ENCODE measurements at regions not wholly inside any gene's neighbourhood (a gene's known extent, or its start where the extent isn't known, plus 50 kb on each side); places are given as distances from the start of the nearest gene placed in this dataset.

DNA sequence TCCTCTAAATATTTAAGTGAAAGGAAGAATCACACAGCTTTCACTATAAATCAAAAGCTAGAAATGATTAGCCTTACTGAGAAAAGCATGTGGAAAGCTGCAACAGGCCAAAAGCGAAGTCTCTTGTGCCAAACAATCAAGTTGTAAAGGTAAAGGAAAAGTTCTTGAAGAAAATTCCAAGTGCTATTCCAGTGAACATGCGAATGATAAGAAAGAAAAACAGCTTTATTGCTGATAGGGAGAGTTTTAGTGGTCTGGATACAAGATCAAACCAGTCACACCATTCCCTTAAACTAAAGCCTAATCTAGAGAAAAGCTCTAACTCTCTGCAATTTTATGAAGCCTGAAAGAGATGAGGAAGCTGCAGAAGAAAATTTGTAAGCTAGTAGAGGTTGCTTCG, 190.9 kb downstream of the BTG1 start:
- TF ChIP-seq, protein P1, sequence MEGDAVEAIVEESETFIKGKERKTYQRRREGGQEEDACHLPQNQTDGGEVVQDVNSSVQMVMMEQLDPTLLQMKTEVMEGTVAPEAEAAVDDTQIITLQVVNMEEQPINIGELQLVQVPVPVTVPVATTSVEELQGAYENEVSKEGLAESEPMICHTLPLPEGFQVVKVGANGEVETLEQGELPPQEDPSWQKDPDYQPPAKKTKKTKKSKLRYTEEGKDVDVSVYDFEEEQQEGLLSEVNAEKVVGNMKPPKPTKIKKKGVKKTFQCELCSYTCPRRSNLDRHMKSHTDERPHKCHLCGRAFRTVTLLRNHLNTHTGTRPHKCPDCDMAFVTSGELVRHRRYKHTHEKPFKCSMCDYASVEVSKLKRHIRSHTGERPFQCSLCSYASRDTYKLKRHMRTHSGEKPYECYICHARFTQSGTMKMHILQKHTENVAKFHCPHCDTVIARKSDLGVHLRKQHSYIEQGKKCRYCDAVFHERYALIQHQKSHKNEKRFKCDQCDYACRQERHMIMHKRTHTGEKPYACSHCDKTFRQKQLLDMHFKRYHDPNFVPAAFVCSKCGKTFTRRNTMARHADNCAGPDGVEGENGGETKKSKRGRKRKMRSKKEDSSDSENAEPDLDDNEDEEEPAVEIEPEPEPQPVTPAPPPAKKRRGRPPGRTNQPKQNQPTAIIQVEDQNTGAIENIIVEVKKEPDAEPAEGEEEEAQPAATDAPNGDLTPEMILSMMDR (IDR thresholded peaks at IDR 0.05; ENCODE audit: poor library complexity) = no peak
- no peak for TF ChIP-seq EZH2 (IDR thresholded peaks at IDR 0.05; ENCODE audit: borderline replicate concordance)

Data from hepatocyte (in vitro differentiated cells).